Ovary (tissue), 3 donors: ENCODE measurements at regions not wholly inside any gene's neighbourhood (a gene's known extent, or its start where the extent isn't known, plus 50 kb on each side); places are given as distances from the start of the nearest gene placed in this dataset.

Source experiments
- CTCF ChIP-seq, 3 donors: fragments of 450-650 bp in 2 of 3; fragments of 200-600 bp in 1 of 3; IDR thresholded peaks; one replicate each; pipeline versions ENCODE4 v1.5.1 to v1.8.0; 2016 to 2022; ENCODE audit warnings: antibody characterized with exemption in 3 of 3, mild to moderate bottlenecking in 1 of 3
- EP300 ChIP-seq: sonication (generic); formaldehyde crosslinking; IDR thresholded peaks from one replicate; pipeline ENCODE4 v1.6.1; 2017; ENCODE audit warnings: antibody characterized with exemption
- POLR2A ChIP-seq: fragments of 450-650 bp; IDR thresholded peaks from one replicate; pipeline ENCODE4 v1.6.1; 2017; ENCODE audit warnings: antibody characterized with exemption, mild to moderate bottlenecking, moderate library complexity
- donor health status: DM: no; HTN: no; CAD: no.

DNA sequence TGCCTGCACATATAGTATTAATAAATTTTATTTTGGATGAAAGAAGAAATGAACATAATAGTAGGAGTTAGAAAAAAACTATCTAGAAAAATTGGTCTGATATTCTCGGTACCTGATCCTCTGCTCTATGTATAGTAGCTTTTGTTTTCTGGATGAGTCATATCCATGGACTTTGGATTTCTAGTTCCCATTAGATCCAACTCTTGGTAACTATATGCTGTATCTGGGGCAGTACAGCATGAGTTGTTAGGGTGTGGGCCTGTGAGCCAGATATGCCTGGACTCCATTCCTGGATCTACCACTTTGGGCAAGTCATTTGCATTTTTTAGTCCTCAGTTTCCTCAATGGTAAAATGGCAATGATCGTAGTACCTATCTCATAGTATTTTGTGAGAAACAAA lies 372.2 kb upstream of the PKN2 start:
- no peak for TF ChIP-seq CTCF (IDR thresholded peaks at IDR 0.05)
- TF ChIP-seq POLR2A = no peak
- no peak for TF ChIP-seq EP300
